NCI-H446 (cell line): ENCODE measurements at regions not wholly inside any gene's neighbourhood (a gene's known extent, or its start where the extent isn't known, plus 50 kb on each side); places are given as distances from the start of the nearest gene placed in this dataset.

Experiments
- DNase-seq, 2 experiments: peaks; one replicate each; lab custom pipeline; 2025; lab: John Stamatoyannopoulos, UW

- DNase-seq: no peak
Measured at GRCh38 chr1:10911490-10912166, 100.8 kb upstream of the TARDBP start.

GRCh38 chr1:10912441-10912840, 100.0 kb upstream of the TARDBP start:
- no peak for DNase-seq

GRCh38 chr1:10914056-10914455, 98.4 kb upstream of the TARDBP start:
- DNase-seq: no peak

GRCh38 chr1:10915594-10915993, 96.9 kb upstream of the TARDBP start:
- DNase-seq: no peak

- no peak for DNase-seq
Measured at GRCh38 chr1:10916311-10916710, 96.1 kb upstream of the TARDBP start.

- DNase-seq: no peak
Measured at GRCh38 chr1:10916991-10917390, 95.5 kb upstream of the TARDBP start.

GRCh38 chr1:10917513-10918454, 94.7 kb upstream of the TARDBP start:
- DNase-seq: no peak

- no peak for DNase-seq
Measured at GRCh38 chr1:10918531-10918930, 93.9 kb upstream of the TARDBP start.

- DNase-seq: no peak
Measured at GRCh38 chr1:10920063-10920626, 92.3 kb upstream of the TARDBP start.

- DNase-seq: peak; percentile 35 to 66
Measured at GRCh38 chr1:10922315-10923060, 90.0 kb upstream of the TARDBP start.

- no peak for DNase-seq
Measured at GRCh38 chr1:10924030-10924429, 88.4 kb upstream of the TARDBP start.

GRCh38 chr1:10928654-10929053, 83.8 kb upstream of the TARDBP start:
- no peak for DNase-seq

- DNase-seq: no peak
Measured at GRCh38 chr1:10932088-10932487, 80.4 kb upstream of the TARDBP start.

GRCh38 chr1:10934150-10934818, 78.2 kb upstream of the TARDBP start:
- DNase-seq: no peak

GRCh38 chr1:10935246-10935645, 77.2 kb upstream of the TARDBP start:
- no peak for DNase-seq

GRCh38 chr1:10935724-10936123, 76.7 kb upstream of the TARDBP start:
- DNase-seq: no peak

GRCh38 chr1:10936998-10937901, 75.2 kb upstream of the TARDBP start:
- no peak for DNase-seq

- DNase-seq: no peak
Measured at GRCh38 chr1:10938741-10939417, 73.6 kb upstream of the TARDBP start.

GRCh38 chr1:10939654-10940450, 72.6 kb upstream of the TARDBP start:
- DNase-seq: no peak
